ENCODE measurements at regions not wholly inside any gene's neighbourhood (a gene's known extent, or its start where the extent isn't known, plus 50 kb on each side); places are given as distances from the start of the nearest gene placed in this dataset.

GRCh38 chr12:91924827-91925226, 220.8 kb downstream of the BTG1 start:
- TF ChIP-seq, protein P1, sequence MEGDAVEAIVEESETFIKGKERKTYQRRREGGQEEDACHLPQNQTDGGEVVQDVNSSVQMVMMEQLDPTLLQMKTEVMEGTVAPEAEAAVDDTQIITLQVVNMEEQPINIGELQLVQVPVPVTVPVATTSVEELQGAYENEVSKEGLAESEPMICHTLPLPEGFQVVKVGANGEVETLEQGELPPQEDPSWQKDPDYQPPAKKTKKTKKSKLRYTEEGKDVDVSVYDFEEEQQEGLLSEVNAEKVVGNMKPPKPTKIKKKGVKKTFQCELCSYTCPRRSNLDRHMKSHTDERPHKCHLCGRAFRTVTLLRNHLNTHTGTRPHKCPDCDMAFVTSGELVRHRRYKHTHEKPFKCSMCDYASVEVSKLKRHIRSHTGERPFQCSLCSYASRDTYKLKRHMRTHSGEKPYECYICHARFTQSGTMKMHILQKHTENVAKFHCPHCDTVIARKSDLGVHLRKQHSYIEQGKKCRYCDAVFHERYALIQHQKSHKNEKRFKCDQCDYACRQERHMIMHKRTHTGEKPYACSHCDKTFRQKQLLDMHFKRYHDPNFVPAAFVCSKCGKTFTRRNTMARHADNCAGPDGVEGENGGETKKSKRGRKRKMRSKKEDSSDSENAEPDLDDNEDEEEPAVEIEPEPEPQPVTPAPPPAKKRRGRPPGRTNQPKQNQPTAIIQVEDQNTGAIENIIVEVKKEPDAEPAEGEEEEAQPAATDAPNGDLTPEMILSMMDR (IDR thresholded peaks at IDR 0.05; ENCODE audit: extremely low read depth, missing control alignments), result no peak
- DNase-seq (ENCODE audit: low spot score), result no peak

- TF ChIP-seq, protein P1 (IDR thresholded peaks at IDR 0.05; ENCODE audit: extremely low read depth, missing control alignments), result no peak
- DNase-seq (ENCODE audit: low spot score), result no peak
These were observed 221.8 kb downstream of the BTG1 start for GRCh38 chr12:91923864-91924263.

- no peak for DNase-seq (ENCODE audit: low spot score)
- TF ChIP-seq, protein P1 (IDR thresholded peaks at IDR 0.05; ENCODE audit: extremely low read depth, missing control alignments), result no peak
These were observed 223.0 kb downstream of the BTG1 start for GRCh38 chr12:91922674-91923073.

DNA sequence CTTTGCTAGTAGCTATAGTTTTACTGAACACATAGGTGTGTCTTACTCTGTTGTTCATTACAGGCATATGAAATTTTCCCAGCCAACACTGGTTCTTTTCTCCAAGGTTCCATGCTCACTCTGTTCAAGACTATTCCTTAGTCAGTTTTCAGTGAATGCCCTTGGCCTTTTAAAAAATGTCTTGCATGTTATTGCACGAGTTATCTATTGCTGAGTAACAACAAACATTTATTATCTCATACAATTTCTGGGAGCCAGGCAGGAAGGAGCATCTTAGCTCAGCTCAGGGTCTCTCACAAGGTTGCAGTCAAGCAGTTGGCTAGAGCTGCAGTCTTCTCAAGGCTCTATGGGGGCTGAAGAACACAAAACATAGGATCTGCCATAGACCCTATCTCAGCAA, 223.5 kb downstream of the BTG1 start:
- TF ChIP-seq, protein P1 (IDR thresholded peaks at IDR 0.05; ENCODE audit: extremely low read depth, missing control alignments), result no peak
- no peak for DNase-seq (ENCODE audit: low spot score)

- no peak for DNase-seq (ENCODE audit: low spot score)
- TF ChIP-seq, protein P1 (IDR thresholded peaks at IDR 0.05; ENCODE audit: extremely low read depth, missing control alignments), result no peak
These were observed 224.1 kb downstream of the BTG1 start for GRCh38 chr12:91921555-91921954.

DNA sequence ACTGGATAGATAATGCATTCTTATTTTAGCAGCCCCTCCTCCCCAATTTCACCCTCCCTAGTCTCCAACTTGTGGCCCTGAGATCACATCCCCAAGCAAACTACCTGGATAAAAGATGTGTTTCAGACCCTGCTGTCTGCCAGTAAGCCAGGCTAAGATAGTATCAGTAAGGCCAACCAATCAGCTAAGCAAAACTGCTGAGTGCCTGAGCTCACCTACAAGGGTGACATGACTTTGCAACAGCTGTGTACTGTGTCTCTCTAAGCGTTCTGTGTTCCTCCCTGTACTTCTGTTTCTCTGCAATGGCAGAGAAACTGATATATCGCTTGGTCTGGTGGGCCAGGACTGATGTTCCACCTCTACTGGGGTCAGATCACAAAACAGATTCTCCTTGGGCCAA, 224.9 kb downstream of the BTG1 start:
- DNase-seq (ENCODE audit: low spot score), result no peak
- TF ChIP-seq, protein P1 (IDR thresholded peaks at IDR 0.05; ENCODE audit: extremely low read depth, missing control alignments), result no peak

DNA sequence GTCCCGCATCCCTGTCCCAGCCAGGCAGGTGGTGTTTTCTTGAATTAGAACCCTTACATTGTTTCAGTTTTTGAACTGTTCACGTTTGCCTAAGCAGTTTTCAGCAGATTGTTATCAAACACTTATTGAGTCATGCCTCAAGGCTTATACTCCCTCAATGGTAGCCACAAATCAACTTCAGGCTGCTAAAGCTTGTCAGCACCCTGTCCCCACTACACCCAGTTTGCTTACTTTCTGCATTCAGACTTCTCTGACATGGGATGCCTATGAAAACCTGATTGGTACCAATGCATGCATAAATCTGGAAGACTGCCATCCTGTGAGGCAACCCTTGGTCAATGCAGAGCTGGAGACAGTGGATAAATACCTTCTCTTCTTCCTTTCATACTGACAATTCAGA, 225.4 kb downstream of the BTG1 start:
- TF ChIP-seq, protein P1 (IDR thresholded peaks at IDR 0.05; ENCODE audit: extremely low read depth, missing control alignments), result no peak
- DNase-seq (ENCODE audit: low spot score), result no peak
